ENCODE measurements at regions not wholly inside any gene's neighbourhood (a gene's known extent, or its start where the extent isn't known, plus 50 kb on each side); places are given as distances from the start of the nearest gene placed in this dataset.
"Not testable (repeated sequence)": the region's sequence is repeated elsewhere in the genome, so short reads cannot be mapped to it uniquely, and the experiment has no call there.

- Histone ChIP-seq H3K4me3 (ENCODE audit: insufficient read depth, low read length) (no peak overlapping the region), H3K4me1 (ENCODE audit: insufficient read depth, low read length) (no peaks in the 10 kb centered on the region), H3K27me3 (ENCODE audit: insufficient read depth, low read length) (peaks cover 47% of the 10 kb centered on the region), H3K79me2 (ENCODE audit: insufficient read depth, low read length) (no peaks in the 10 kb centered on the region), H3K9me3 (ENCODE audit: low read depth, low read length) (no peaks in the 10 kb centered on the region), H4K20me1 (ENCODE audit: insufficient read depth, low read length) (no peaks in the 10 kb centered on the region), H3K36me3 (ENCODE audit: insufficient read depth, low read length) (no peaks in the 10 kb centered on the region), H3K27ac (ENCODE audit: low read depth, low read length) (no peak overlapping the region), H2AFZ (ENCODE audit: low read length) (no peak overlapping the region), H3K4me2 (ENCODE audit: insufficient read depth, low read length) (no peak overlapping the region)
- no peak for DNase-seq (ENCODE audit: insufficient read length, low spot score, missing footprints)
- no peak for TF ChIP-seq CTCF (IDR thresholded peaks at IDR 0.05; ENCODE audit: extremely low read depth, low read depth, low read length)
Measured at GRCh38 chr7:131687296-131687695, 130.9 kb upstream of the PODXL start.

GRCh38 chr7:131686833-131687232 lies 130.4 kb upstream of the PODXL start:
- Histone ChIP-seq H3K27me3 (ENCODE audit: insufficient read depth, low read length) (peaks cover 44% of the 10 kb centered on the region), H3K4me3 (ENCODE audit: insufficient read depth, low read length) (no peak overlapping the region), H3K79me2 (ENCODE audit: insufficient read depth, low read length) (no peaks in the 10 kb centered on the region), H3K9me3 (ENCODE audit: low read depth, low read length) (no peaks in the 10 kb centered on the region), H3K36me3 (ENCODE audit: insufficient read depth, low read length) (no peaks in the 10 kb centered on the region), H3K4me2 (ENCODE audit: insufficient read depth, low read length) (no peak overlapping the region), H3K4me1 (ENCODE audit: insufficient read depth, low read length) (no peaks in the 10 kb centered on the region), H3K27ac (ENCODE audit: low read depth, low read length) (no peak overlapping the region), H2AFZ (ENCODE audit: low read length) (no peak overlapping the region), H4K20me1 (ENCODE audit: insufficient read depth, low read length) (no peaks in the 10 kb centered on the region)
- no peak for DNase-seq (ENCODE audit: insufficient read length, low spot score, missing footprints)
- no peak for TF ChIP-seq CTCF (IDR thresholded peaks at IDR 0.05; ENCODE audit: extremely low read depth, low read depth, low read length)

- Histone ChIP-seq H3K27me3 (ENCODE audit: insufficient read depth, low read length) (peaks cover 48% of the 10 kb centered on the region), H4K20me1 (ENCODE audit: insufficient read depth, low read length) (no peaks in the 10 kb centered on the region), H3K79me2 (ENCODE audit: insufficient read depth, low read length) (no peaks in the 10 kb centered on the region), H3K36me3 (ENCODE audit: insufficient read depth, low read length) (no peaks in the 10 kb centered on the region), H3K4me3 (ENCODE audit: insufficient read depth, low read length) (no peak overlapping the region), H3K4me2 (ENCODE audit: insufficient read depth, low read length) (no peak overlapping the region), H2AFZ (ENCODE audit: low read length) (no peak overlapping the region), H3K9me3 (ENCODE audit: low read depth, low read length) (no peaks in the 10 kb centered on the region), H3K4me1 (ENCODE audit: insufficient read depth, low read length) (no peaks in the 10 kb centered on the region), H3K27ac (ENCODE audit: low read depth, low read length) (no peak overlapping the region)
- no peak for TF ChIP-seq CTCF (IDR thresholded peaks at IDR 0.05; ENCODE audit: extremely low read depth, low read depth, low read length)
- no peak for DNase-seq (ENCODE audit: insufficient read length, low spot score, missing footprints)
Measured at GRCh38 chr7:131683536-131684125, 127.2 kb upstream of the PODXL start.

GRCh38 chr7:131681961-131682360 lies 125.5 kb upstream of the PODXL start:
- Histone ChIP-seq H2AFZ (ENCODE audit: low read length) (no peak overlapping the region), H3K27ac (ENCODE audit: low read depth, low read length) (no peak overlapping the region), H3K4me1 (ENCODE audit: insufficient read depth, low read length) (no peaks in the 10 kb centered on the region), H4K20me1 (ENCODE audit: insufficient read depth, low read length) (no peaks in the 10 kb centered on the region), H3K4me3 (ENCODE audit: insufficient read depth, low read length) (no peak overlapping the region), H3K79me2 (ENCODE audit: insufficient read depth, low read length) (no peaks in the 10 kb centered on the region), H3K27me3 (ENCODE audit: insufficient read depth, low read length) (peaks cover 37% of the 10 kb centered on the region), H3K4me2 (ENCODE audit: insufficient read depth, low read length) (no peak overlapping the region), H3K36me3 (ENCODE audit: insufficient read depth, low read length) (no peaks in the 10 kb centered on the region), H3K9me3 (ENCODE audit: low read depth, low read length) (no peaks in the 10 kb centered on the region)
- no peak for TF ChIP-seq CTCF (IDR thresholded peaks at IDR 0.05; ENCODE audit: extremely low read depth, low read depth, low read length)
- no peak for DNase-seq (ENCODE audit: insufficient read length, low spot score, missing footprints)

GRCh38 chr7:131679071-131679470 lies 122.6 kb upstream of the PODXL start:
- not testable (repeated sequence) for H3K36me3 ChIP-seq (ENCODE audit: insufficient read depth, low read length); H3K4me3 ChIP-seq (ENCODE audit: insufficient read depth, low read length); H2AFZ ChIP-seq (ENCODE audit: low read length); H3K4me2 ChIP-seq (ENCODE audit: insufficient read depth, low read length); H4K20me1 ChIP-seq (ENCODE audit: insufficient read depth, low read length); H3K79me2 ChIP-seq (ENCODE audit: insufficient read depth, low read length); H3K27ac ChIP-seq (ENCODE audit: low read depth, low read length); H3K9me3 ChIP-seq (ENCODE audit: low read depth, low read length); H3K4me1 ChIP-seq (ENCODE audit: insufficient read depth, low read length); DNase-seq (ENCODE audit: insufficient read length, low spot score, missing footprints)
- H3K27me3 ChIP-seq (ENCODE audit: insufficient read depth, low read length) = peaks cover 16% of the 10 kb centered on the region

- H3K4me3 ChIP-seq (ENCODE audit: insufficient read depth, low read length); H3K9me3 ChIP-seq (ENCODE audit: low read depth, low read length); H3K79me2 ChIP-seq (ENCODE audit: insufficient read depth, low read length); DNase-seq (ENCODE audit: insufficient read length, low spot score, missing footprints); H3K4me1 ChIP-seq (ENCODE audit: insufficient read depth, low read length); H3K36me3 ChIP-seq (ENCODE audit: insufficient read depth, low read length); H4K20me1 ChIP-seq (ENCODE audit: insufficient read depth, low read length); H2AFZ ChIP-seq (ENCODE audit: low read length); H3K4me2 ChIP-seq (ENCODE audit: insufficient read depth, low read length); H3K27ac ChIP-seq (ENCODE audit: low read depth, low read length): not testable (repeated sequence)
- peaks cover 23% of the 10 kb centered on the region for H3K27me3 ChIP-seq (ENCODE audit: insufficient read depth, low read length)
Measured at GRCh38 chr7:131676850-131677249, 120.4 kb upstream of the PODXL start.

All from osteoblast (primary cell).